IMR-90 (cell line): ENCODE measurements at regions not wholly inside any gene's neighbourhood (a gene's known extent, or its start where the extent isn't known, plus 50 kb on each side); places are given as distances from the start of the nearest gene placed in this dataset.

Experiments
- ATAC-seq: fragments of 200-7000 bp; cut with Tn5 transposase; 2 replicates; pipeline ENCODE4 v1.9.1; 2020; ENCODE audit warnings: low read depth, mild to moderate bottlenecking, moderate library complexity
- BruUV-seq: library from RNA; stranded (reverse); fragments of 400-500 nt; replicated peaks from 2 replicates; lab custom pipeline; 2021; lab: Mats Ljungman, UMichigan
- CTCF ChIA-PET: fragments of 300-600 bp; formaldehyde crosslinking; extraction: SDS; loops from one replicate; lab custom pipeline; 2021; ENCODE audit warnings: antibody characterized with exemption; lab: Yijun Ruan, JAX
- POLR2A ChIA-PET: fragments of 300-600 bp; sonication (Branson Sonifier 250); formaldehyde crosslinking; loops from one replicate; lab custom pipeline; 2022; ENCODE audit warnings: antibody characterized with exemption; ENCODE audit not compliant: unreplicated experiment; lab: Charles Lee
- DNase-seq: peaks from one replicate; pipeline ENCODE4 v3.0.0; 2013
- H2AFZ ChIP-seq: replicated peaks from 2 replicates; pipeline ENCODE3; 2013; ENCODE audit warnings: low read length, mild to moderate bottlenecking; ENCODE audit not compliant: poor library complexity
- H2AK5ac ChIP-seq: 2 replicates; pipeline ENCODE4 v1.6.1; 2013; ENCODE audit warnings: low read depth, low read length, inconsistent platforms
- H2AK9ac ChIP-seq: replicated peaks from 2 replicates; pipeline ENCODE3; 2013; ENCODE audit warnings: mild to moderate bottlenecking, low read depth, low read length, moderate library complexity; ENCODE audit not compliant: poor library complexity
- H2BK120ac ChIP-seq: 2 replicates; pipeline ENCODE4 v1.6.1; 2013; ENCODE audit warnings: low read depth, low read length, inconsistent platforms
- H2BK15ac ChIP-seq: 3 replicates; pipeline ENCODE4 v1.6.1; 2013; ENCODE audit warnings: low read depth, low read length, inconsistent platforms
- H2BK20ac ChIP-seq: 2 replicates; pipeline ENCODE4 v1.6.1; 2013; ENCODE audit warnings: low read depth, mild to moderate bottlenecking, inconsistent platforms, low read length, moderate library complexity
- H2BK5ac ChIP-seq: 2 replicates; pipeline ENCODE4 v1.6.1; 2013; ENCODE audit warnings: mild to moderate bottlenecking, low read depth, low read length, inconsistent platforms; ENCODE audit not compliant: poor library complexity, severe bottlenecking
- H3K14ac ChIP-seq: replicated peaks from 2 replicates; pipeline ENCODE4 v1.6.1; 2013; ENCODE audit warnings: low read depth, low read length, inconsistent platforms
- H3K18ac ChIP-seq: 2 replicates; pipeline ENCODE4 v1.6.1; 2013; ENCODE audit warnings: low read depth, low read length, control low read depth
- H3K23ac ChIP-seq: 2 replicates; pipeline ENCODE4 v1.6.1; 2013; ENCODE audit warnings: low read depth, low read length, inconsistent platforms
- H3K27ac ChIP-seq: 2 replicates; pipeline ENCODE4 v1.5.1; 2013; ENCODE audit warnings: mild to moderate bottlenecking, control low read depth, low read length; ENCODE audit not compliant: insufficient read depth
- H3K27me3 ChIP-seq: 2 replicates; pipeline ENCODE4 v1.6.1; 2013; ENCODE audit warnings: low read length; ENCODE audit not compliant: control insufficient read depth, insufficient read depth
- H3K36me3 ChIP-seq: 2 replicates; pipeline ENCODE4 v1.6.1; 2013; ENCODE audit warnings: low read length, mixed read lengths; ENCODE audit not compliant: control insufficient read depth, insufficient read depth
- H3K4ac ChIP-seq: 2 replicates; pipeline ENCODE4 v1.6.1; 2013; ENCODE audit warnings: low read depth, low read length, inconsistent platforms
- H3K4me1 ChIP-seq: 2 replicates; pipeline ENCODE4 v1.6.1; 2013; ENCODE audit warnings: low read length, mixed read lengths; ENCODE audit not compliant: control insufficient read depth, insufficient read depth
- H3K4me2 ChIP-seq: 2 replicates; pipeline ENCODE4 v1.6.1; 2013; ENCODE audit warnings: low read depth, mild to moderate bottlenecking, control low read depth, low read length, moderate library complexity
- H3K4me3 ChIP-seq: 2 replicates; pipeline ENCODE4 v1.5.1; 2013; ENCODE audit warnings: low read depth, mild to moderate bottlenecking, control low read depth, low read length, moderate library complexity; ENCODE audit not compliant: insufficient read depth
- H3K56ac ChIP-seq: 2 replicates; pipeline ENCODE4 v1.6.1; 2013; ENCODE audit warnings: low read length, inconsistent platforms; ENCODE audit not compliant: insufficient read depth; ENCODE audit errors: extremely low read depth
- H3K79me1 ChIP-seq, 2 experiments: 2 replicates each; pipeline ENCODE4 v1.6.1; 2013; ENCODE audit warnings: low read length in 2 of 2, inconsistent platforms in 1 of 2, low read depth in 1 of 2
- H3K9ac ChIP-seq: 2 replicates; pipeline ENCODE4 v1.6.1; 2013; ENCODE audit warnings: low read depth, low read length, control low read depth
- H3K9me1 ChIP-seq: 2 replicates; pipeline ENCODE4 v1.6.1; 2013; ENCODE audit warnings: low read length, inconsistent platforms; ENCODE audit not compliant: insufficient read depth
- H3K9me3 ChIP-seq: 2 replicates; pipeline ENCODE4 v1.6.1; 2013; ENCODE audit warnings: low read length; ENCODE audit not compliant: control insufficient read depth, insufficient read depth
- H4K20me1 ChIP-seq: 2 replicates; pipeline ENCODE4 v1.6.1; 2013; ENCODE audit warnings: low read length, inconsistent platforms; ENCODE audit not compliant: insufficient read depth
- H4K5ac ChIP-seq: 2 replicates; pipeline ENCODE4 v1.6.1; 2013; ENCODE audit warnings: mild to moderate bottlenecking, low read depth, low read length, control low read depth
- H4K8ac ChIP-seq, 2 experiments: 2 replicates each; pipeline ENCODE4 v1.6.1; 2013; ENCODE audit warnings: low read depth in 2 of 2, low read length in 2 of 2, control low read depth in 1 of 2, inconsistent platforms in 1 of 2
- H4K91ac ChIP-seq: 2 replicates; pipeline ENCODE4 v1.6.1; 2013; ENCODE audit warnings: low read depth, low read length, inconsistent platforms; ENCODE audit not compliant: insufficient read depth
- BHLHE40 ChIP-seq: fragments of 150-350 bp; IDR thresholded peaks from 2 replicates; pipeline ENCODE4 v1.6.1; 2016; ENCODE audit warnings: mild to moderate bottlenecking, low read depth, low read length
- CEBPB ChIP-seq: IDR thresholded peaks from 2 replicates; pipeline ENCODE4 v1.6.1; 2012; ENCODE audit warnings: low read depth, low read length, improper control_type of control experiment
- CHD1 ChIP-seq: IDR thresholded peaks from 2 replicates; pipeline ENCODE4 v1.6.1; 2012; ENCODE audit warnings: low read depth, low read length, improper control_type of control experiment
- CTCF ChIP-seq: conservative IDR thresholded peaks from 2 replicates; pipeline ENCODE4 v1.5.1; 2012; ENCODE audit warnings: mild to moderate bottlenecking, low read depth, low read length, improper control_type of control experiment
- ELK1 ChIP-seq: fragments of 150-350 bp; IDR thresholded peaks from 2 replicates; pipeline ENCODE4 v1.6.1; 2016; ENCODE audit warnings: low read depth, mild to moderate bottlenecking, low read length, moderate library complexity, borderline replicate concordance
- FOS ChIP-seq: fragments of 150-350 bp; IDR thresholded peaks from 2 replicates; pipeline ENCODE4 v1.6.1; 2016; ENCODE audit warnings: low read depth, low read length
- MAFK ChIP-seq: IDR thresholded peaks from 2 replicates; pipeline ENCODE4 v1.6.1; 2012; ENCODE audit warnings: low read depth, low read length, improper control_type of control experiment
- MAZ ChIP-seq: IDR thresholded peaks from 2 replicates; pipeline ENCODE4 v1.6.1; 2012; ENCODE audit warnings: low read depth, mild to moderate bottlenecking, low read length, improper control_type of control experiment, moderate library complexity, borderline replicate concordance
- MXI1 ChIP-seq: IDR thresholded peaks from 2 replicates; pipeline ENCODE4 v1.6.1; 2012; ENCODE audit warnings: low read depth, mild to moderate bottlenecking, low read length, moderate library complexity, borderline replicate concordance
- NFE2L2 ChIP-seq: fragments of 150-350 bp; IDR thresholded peaks from 2 replicates; pipeline ENCODE4 v1.6.1; 2016; ENCODE audit warnings: low read depth, mild to moderate bottlenecking, low read length
- POLR2A ChIP-seq: IDR thresholded peaks from 2 replicates; pipeline ENCODE4 v1.6.1; 2012; ENCODE audit warnings: mild to moderate bottlenecking, low read depth, low read length
- RAD21 ChIP-seq: IDR thresholded peaks from 2 replicates; pipeline ENCODE4 v1.6.1; 2012; ENCODE audit warnings: low read length, improper control_type of control experiment
- RCOR1 ChIP-seq: IDR thresholded peaks from 2 replicates; pipeline ENCODE4 v1.6.1; 2012; ENCODE audit warnings: mild to moderate bottlenecking, low read length, improper control_type of control experiment; ENCODE audit not compliant: insufficient replicate concordance
- RFX5 ChIP-seq: IDR thresholded peaks from 2 replicates; pipeline ENCODE4 v1.8.0; 2012; ENCODE audit warnings: low read depth, mild to moderate bottlenecking, low read length, moderate library complexity
- SMC3 ChIP-seq: fragments of 150-350 bp; IDR thresholded peaks from 2 replicates; pipeline ENCODE4 v1.6.1; 2016; ENCODE audit warnings: low read depth, mild to moderate bottlenecking, antibody characterized with exemption, low read length, moderate library complexity
- USF2 ChIP-seq: fragments of 150-350 bp; IDR thresholded peaks from 2 replicates; pipeline ENCODE4 v1.6.1; 2017; ENCODE audit warnings: mild to moderate bottlenecking, antibody characterized with exemption, low read length, low read depth
- WGBS, 2 experiments: methylation state at CpG; one replicate each; pipeline versions ENCODE4 v1.1.5 to v1.1.7; 2013; ENCODE audit warnings: missing lambda C conversion rate in 2 of 2; ENCODE audit not compliant: insufficient read length in 1 of 2; ENCODE audit errors: extremely low coverage in 2 of 2; 5-methylcytosine and 5-hydroxymethylcytosine counted together
- dilution Hi-C: fragments of 300-500 bp; cut with HindIII; formaldehyde crosslinking; loops from one replicate; pipeline ENCODE4 v1.14.3; 2018; ENCODE audit warnings: low sequenced_read_pairs; ENCODE audit not compliant: unreplicated experiment
- in situ Hi-C: fragments of 300-500 bp; cut with MboI; formaldehyde crosslinking; loops from 3 replicates; pipeline ENCODE4 v1.14.3; 2019; ENCODE audit warnings: low sequenced_read_pairs, inconsistent platforms, mixed read lengths
- intact Hi-C: fragments of 100-400 bp; cut with micrococcal nuclease; formaldehyde crosslinking; loops from 2 replicates; pipeline ENCODE4 v1.10.0; 2022

GRCh38 chr5:3131161-3131560 is 379.7 kb upstream of the IRX2 start:
- Histone ChIP-seq H3K9me3 (peaks cover 39% of the 10 kb centered on the region), H2BK20ac (no peak overlapping the region), H4K8ac (no peak overlapping the region), H3K9ac (no peak overlapping the region), H3K27ac (no peak overlapping the region), H2BK120ac (no peak overlapping the region), H3K23ac (no peak overlapping the region), H3K79me1 (no peaks in the 10 kb centered on the region), H4K20me1 (no peaks in the 10 kb centered on the region), H4K5ac (no peak overlapping the region), H2AFZ (no peak overlapping the region), H3K18ac (no peak overlapping the region), H3K4me3 (no peak overlapping the region), H3K27me3 (no peaks in the 10 kb centered on the region), H3K9me1 (no peaks in the 10 kb centered on the region), H2AK5ac (no peak overlapping the region), H2BK15ac (no peak overlapping the region), H3K56ac (no peak overlapping the region), H3K4ac (no peak overlapping the region), H3K4me1 (no peaks in the 10 kb centered on the region), H3K14ac (no peak overlapping the region), H2BK5ac (no peak overlapping the region), H3K36me3 (no peaks in the 10 kb centered on the region), H4K91ac (no peak overlapping the region), H2AK9ac (no peak overlapping the region), H3K4me2 (no peak overlapping the region)
- POLR2A ChIA-PET = no interaction called here
- DNase-seq (no peak), ATAC-seq (no peak)
- in situ Hi-C loops (no loop called here), dilution Hi-C loops (no loop called here), intact Hi-C loops (no loop called here)
- CTCF ChIA-PET = no interaction called here
- TF ChIP-seq CTCF = no peak
- no peak for TF ChIP-seq POLR2A
- no peak for TF ChIP-seq USF2
- no peak for TF ChIP-seq RCOR1
- TF ChIP-seq RAD21 = no peak
- no peak for TF ChIP-seq MAFK
- no peak for TF ChIP-seq NFE2L2
- TF ChIP-seq MAZ = no peak
- TF ChIP-seq FOS = no peak
- TF ChIP-seq BHLHE40 = no peak
- no peak for TF ChIP-seq RFX5
- no peak for TF ChIP-seq SMC3
- no peak for TF ChIP-seq ELK1
- TF ChIP-seq CEBPB = no peak
- TF ChIP-seq CHD1 = no peak
- no peak for TF ChIP-seq MXI1
- no TSS peak for BruUV-seq
- WGBS, 2 experiments = no CpG with 5 or more reads among the region's 8 CpGs
